ENCODE measurements at regions not wholly inside any gene's neighbourhood (a gene's known extent, or its start where the extent isn't known, plus 50 kb on each side); places are given as distances from the start of the nearest gene placed in this dataset.

- WGBS (ENCODE audit: insufficient coverage, insufficient read length): no CpG with 5 or more reads among the region's 2 CpGs
- no peak overlapping the region for H3K4me3 ChIP-seq (ENCODE audit: low read length)
- no peaks in the 10 kb centered on the region for H3K36me3 ChIP-seq (ENCODE audit: control insufficient read depth, insufficient read depth, low read length)
- H3K27me3 ChIP-seq (ENCODE audit: control insufficient read depth, insufficient read depth, low read length): no peaks in the 10 kb centered on the region; the same call in 1 of the 2 replicates
- DNase-seq (ENCODE audit: low read depth, low spot score): no peak
- no peaks in the 10 kb centered on the region for H3K9me3 ChIP-seq (ENCODE audit: control insufficient read depth, insufficient read depth, low read length)
- H3K27ac ChIP-seq (ENCODE audit: low read length): no peak overlapping the region
- no peaks in the 10 kb centered on the region for H3K4me1 ChIP-seq (ENCODE audit: control insufficient read depth, insufficient read depth, low read length)
Observed at GRCh38 chr2:172680436-172681068, 55.1 kb upstream of the RAPGEF4 start.

- Histone ChIP-seq H3K9me3 (ENCODE audit: control insufficient read depth, insufficient read depth, low read length) (no peaks in the 10 kb centered on the region), H3K4me3 (ENCODE audit: low read length) (no peak overlapping the region), H3K27me3 (ENCODE audit: control insufficient read depth, insufficient read depth, low read length) (no peaks in the 10 kb centered on the region), H3K27ac (ENCODE audit: low read length) (no peak overlapping the region), H3K36me3 (ENCODE audit: control insufficient read depth, insufficient read depth, low read length) (no peaks in the 10 kb centered on the region), H3K4me1 (ENCODE audit: control insufficient read depth, insufficient read depth, low read length) (no peaks in the 10 kb centered on the region)
- WGBS (ENCODE audit: insufficient coverage, insufficient read length): no CpG with 5 or more reads among the region's 4 CpGs
- DNase-seq (ENCODE audit: low read depth, low spot score): no peak
Observed at GRCh38 chr2:172685467-172685866, 50.2 kb upstream of the RAPGEF4 start.

All from iPS DF 6.9 (cell line).